Endothelial cell of umbilical vein (primary cell): ENCODE measurements at regions not wholly inside any gene's neighbourhood (a gene's known extent, or its start where the extent isn't known, plus 50 kb on each side); places are given as distances from the start of the nearest gene placed in this dataset.
"Not testable (repeated sequence)": the region's sequence is repeated elsewhere in the genome, so short reads cannot be mapped to it uniquely, and the experiment has no call there.

Source experiments
- BruUV-seq: library from RNA; stranded (reverse); fragments of 400-500 nt; replicated peaks from 2 replicates; lab custom pipeline; 2021; lab: Mats Ljungman, UMichigan
- CTCF ChIA-PET: fragments of 300-600, 350-600 bp; sonication (Branson Sonifier 250); formaldehyde crosslinking; loops from one replicate; lab custom pipeline; 2021; ENCODE audit warnings: antibody characterized with exemption, inconsistent platforms; lab: Charles Lee
- POLR2A ChIA-PET: fragments of 300-600, 350-600 bp; sonication (Branson Sonifier 250); formaldehyde crosslinking; loops from one replicate; lab custom pipeline; 2021; ENCODE audit warnings: antibody characterized with exemption, inconsistent platforms; lab: Charles Lee
- DNase-seq: peaks from one replicate; pipeline ENCODE4 v3.0.0-alpha.2; 2011; ENCODE audit warnings: low read depth, low spot score
- FAIRE-seq: peaks from 2 replicates; lab custom pipeline; 2011; peaks lifted over from hg19 to GRCh38; lab: Jason Lieb, UNC
- H2AFZ ChIP-seq: 2 replicates; pipeline ENCODE4 v1.6.0; 2012; ENCODE audit warnings: low read depth, low read length, control low read depth, inconsistent platforms
- H3K27ac ChIP-seq: 2 replicates; pipeline ENCODE4 v1.5.1; 2011; ENCODE audit warnings: low read depth, mild to moderate bottlenecking, control low read depth, low read length, moderate library complexity; ENCODE audit not compliant: insufficient read depth
- H3K27me3 ChIP-seq, 2 experiments: 2 replicates each; pipeline versions ENCODE4 v1.6.0 to v1.6.1; 2011; ENCODE audit warnings: low read length in 2 of 2, mixed read lengths in 1 of 2; ENCODE audit not compliant: control insufficient read depth in 2 of 2, insufficient read depth in 2 of 2
- H3K36me3 ChIP-seq, 2 experiments: 2 replicates in 1 of 2; 3 replicates in 1 of 2; pipeline ENCODE4 v1.5.1; 2011; ENCODE audit warnings: low read length in 2 of 2, mild to moderate bottlenecking in 1 of 2, moderate library complexity in 1 of 2; ENCODE audit not compliant: control insufficient read depth in 2 of 2, insufficient read depth in 2 of 2; ENCODE audit errors: extremely low read depth in 1 of 2
- H3K4me1 ChIP-seq: 3 replicates; pipeline ENCODE4 v1.5.1; 2011; ENCODE audit warnings: mild to moderate bottlenecking, low read length; ENCODE audit not compliant: control insufficient read depth, insufficient read depth; ENCODE audit errors: extremely low read depth
- H3K4me2 ChIP-seq: 2 replicates; pipeline ENCODE4 v1.6.1; 2011; ENCODE audit warnings: low read length, control low read depth, mixed read lengths; ENCODE audit not compliant: insufficient read depth
- H3K4me3 ChIP-seq, 3 experiments: fragments of 200-600 bp in 1 of 3; sonication (generic), shearing (Covaris generic) in 1 of 3; replicated peaks in 1 of 3; 2 replicates each; pipeline ENCODE4 v1.5.1; 2011 to 2016; ENCODE audit warnings: control low read depth in 3 of 3, low read length in 3 of 3, mild to moderate bottlenecking in 2 of 3, inconsistent platforms in 1 of 3, low read depth in 1 of 3, moderate library complexity in 1 of 3; ENCODE audit not compliant: insufficient read depth in 1 of 3
- H3K79me2 ChIP-seq: 2 replicates; pipeline ENCODE4 v1.6.0; 2012; ENCODE audit warnings: low read length, inconsistent platforms; ENCODE audit not compliant: control insufficient read depth, insufficient read depth
- H3K9ac ChIP-seq: replicated peaks from 2 replicates; pipeline ENCODE3; 2011; ENCODE audit warnings: low read length, control low read depth; ENCODE audit not compliant: insufficient read depth; ENCODE audit errors: extremely low read depth
- H3K9me1 ChIP-seq: replicated peaks from 3 replicates; pipeline ENCODE4 v1.6.0; 2011; ENCODE audit warnings: mild to moderate bottlenecking, low read length; ENCODE audit not compliant: control insufficient read depth, insufficient read depth; ENCODE audit errors: extremely low read depth
- H3K9me3 ChIP-seq: replicated peaks from 2 replicates; pipeline ENCODE4 v1.5.1; 2012; ENCODE audit warnings: low read length, inconsistent platforms; ENCODE audit not compliant: control insufficient read depth, insufficient read depth
- H4K20me1 ChIP-seq: replicated peaks from 2 replicates; pipeline ENCODE3; 2011; ENCODE audit warnings: mild to moderate bottlenecking, low read length; ENCODE audit not compliant: control insufficient read depth, insufficient read depth; ENCODE audit errors: extremely low read depth
- EZH2 ChIP-seq: IDR thresholded peaks from 2 replicates; pipeline ENCODE4 v1.6.1; 2012; ENCODE audit warnings: borderline replicate concordance, low read depth, mild to moderate bottlenecking, moderate library complexity, low read length, inconsistent platforms; ENCODE audit not compliant: severe bottlenecking
- FOS ChIP-seq: IDR thresholded peaks from 2 replicates; pipeline ENCODE4 v1.6.1; 2011; ENCODE audit warnings: mild to moderate bottlenecking, low read length, moderate library complexity, borderline replicate concordance; ENCODE audit not compliant: insufficient read depth
- JUN ChIP-seq: IDR thresholded peaks from 2 replicates; pipeline ENCODE4 v1.6.1; 2011; ENCODE audit warnings: borderline replicate concordance, low read depth; ENCODE audit not compliant: insufficient read length, insufficient read depth
- POLR2A ChIP-seq: IDR thresholded peaks from 2 replicates; pipeline ENCODE4 v1.6.1; 2012; ENCODE audit warnings: low read depth, mild to moderate bottlenecking, control low read depth, low read length
- dilution Hi-C: fragments of 300-500 bp; cut with MboI; formaldehyde crosslinking; loops from one replicate; pipeline ENCODE4 v1.15.0; 2019; ENCODE audit warnings: low sequenced_read_pairs; ENCODE audit not compliant: extremely low pct_ligation_motif_present
- intact Hi-C: fragments of 100-400 bp; cut with micrococcal nuclease; formaldehyde crosslinking; loops from one replicate; pipeline ENCODE4 v1.10.0; 2022
- TF ChIP-seq, protein P1 (sequence below): IDR thresholded peaks from 2 replicates; pipeline ENCODE4 v1.6.1; 2011; ENCODE audit not compliant: insufficient read depth, insufficient read length

DNA sequence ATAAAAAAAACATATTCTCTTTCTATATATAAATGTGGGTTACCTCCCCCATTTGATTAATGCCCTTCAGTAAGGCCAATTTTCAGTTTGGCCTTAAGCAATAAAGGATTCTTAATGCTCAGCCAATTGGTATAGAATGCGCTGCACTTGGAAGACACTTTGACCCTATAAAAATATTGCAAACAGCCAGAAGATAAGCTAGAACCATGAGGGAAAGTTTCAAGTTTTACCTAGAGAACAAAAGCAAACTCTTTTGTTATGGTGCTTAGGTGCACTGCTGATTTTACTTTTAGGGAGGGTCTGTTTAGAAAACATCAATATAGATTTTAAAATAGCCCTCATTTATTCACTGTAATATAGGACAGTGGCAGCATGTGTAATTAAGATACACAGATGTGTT is 251.6 kb upstream of the SLC16A7 start:
- no peaks in the 10 kb centered on the region for H4K20me1 ChIP-seq
- BruUV-seq: no TSS peak
- H3K27ac ChIP-seq: no peak overlapping the region
- no peaks in the 10 kb centered on the region for H3K9me1 ChIP-seq
- no peaks in the 10 kb centered on the region for H3K4me1 ChIP-seq
- H3K79me2 ChIP-seq: no peaks in the 10 kb centered on the region
- ChIA-PET CTCF (no interaction called here), POLR2A (no interaction called here)
- H2AFZ ChIP-seq: no peak overlapping the region
- DNase-seq (no peak), FAIRE-seq (no peak)
- dilution Hi-C loops: no loop called here
- H3K4me3 ChIP-seq: no peak overlapping the region
- TF ChIP-seq EZH2: no peak
- TF ChIP-seq POLR2A: no peak
- no peak for TF ChIP-seq FOS
- TF ChIP-seq JUN: no peak
- no peaks in the 10 kb centered on the region for H3K27me3 ChIP-seq
- no peaks in the 10 kb centered on the region for H3K36me3 ChIP-seq
- no peaks in the 10 kb centered on the region for H3K9me3 ChIP-seq
- intact Hi-C loops: no loop called here
- H3K9ac ChIP-seq: no peak overlapping the region
- no peak overlapping the region for H3K4me2 ChIP-seq

DNA sequence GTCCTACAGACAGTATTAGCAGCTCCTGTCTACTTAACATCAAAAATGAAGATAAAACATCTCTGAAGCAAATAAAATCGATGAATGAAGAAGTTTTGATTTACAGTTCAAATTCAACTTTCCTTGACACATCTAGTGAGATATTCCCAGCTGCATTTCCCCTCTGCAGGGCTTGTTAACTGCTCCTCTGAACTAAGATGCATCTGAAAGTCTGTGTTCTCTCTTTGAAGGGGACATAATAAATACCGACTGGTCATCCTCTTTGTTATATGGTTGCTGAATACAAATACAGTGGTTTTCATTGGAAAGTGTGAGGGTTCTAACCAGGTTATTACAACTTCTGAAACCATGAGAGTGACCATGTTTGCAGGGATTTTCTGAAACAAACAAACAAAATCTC is 266.4 kb upstream of the SLC16A7 start:
- no peak for DNase-seq
- dilution Hi-C loops: no loop called here
- no peak overlapping the region for H3K9ac ChIP-seq
- no peak overlapping the region for H2AFZ ChIP-seq
- no peak for FAIRE-seq
- TF ChIP-seq, protein P1, sequence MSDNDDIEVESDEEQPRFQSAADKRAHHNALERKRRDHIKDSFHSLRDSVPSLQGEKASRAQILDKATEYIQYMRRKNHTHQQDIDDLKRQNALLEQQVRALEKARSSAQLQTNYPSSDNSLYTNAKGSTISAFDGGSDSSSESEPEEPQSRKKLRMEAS: no peak
- no peak for TF ChIP-seq EZH2
- H3K9me3 ChIP-seq: no peaks in the 10 kb centered on the region
- no peaks in the 10 kb centered on the region for H3K79me2 ChIP-seq
- H4K20me1 ChIP-seq: no peaks in the 10 kb centered on the region
- H3K9me1 ChIP-seq: no peaks in the 10 kb centered on the region
- H3K4me2 ChIP-seq: no peak overlapping the region
- H3K36me3 ChIP-seq: no peaks in the 10 kb centered on the region
- intact Hi-C loops: no loop called here
- no TSS peak for BruUV-seq
- H3K4me1 ChIP-seq: no peaks in the 10 kb centered on the region
- no peaks in the 10 kb centered on the region for H3K27me3 ChIP-seq
- ChIA-PET CTCF (no interaction called here), POLR2A (no interaction called here)
- H3K27ac ChIP-seq: no peak overlapping the region
- no peak overlapping the region for H3K4me3 ChIP-seq

DNA sequence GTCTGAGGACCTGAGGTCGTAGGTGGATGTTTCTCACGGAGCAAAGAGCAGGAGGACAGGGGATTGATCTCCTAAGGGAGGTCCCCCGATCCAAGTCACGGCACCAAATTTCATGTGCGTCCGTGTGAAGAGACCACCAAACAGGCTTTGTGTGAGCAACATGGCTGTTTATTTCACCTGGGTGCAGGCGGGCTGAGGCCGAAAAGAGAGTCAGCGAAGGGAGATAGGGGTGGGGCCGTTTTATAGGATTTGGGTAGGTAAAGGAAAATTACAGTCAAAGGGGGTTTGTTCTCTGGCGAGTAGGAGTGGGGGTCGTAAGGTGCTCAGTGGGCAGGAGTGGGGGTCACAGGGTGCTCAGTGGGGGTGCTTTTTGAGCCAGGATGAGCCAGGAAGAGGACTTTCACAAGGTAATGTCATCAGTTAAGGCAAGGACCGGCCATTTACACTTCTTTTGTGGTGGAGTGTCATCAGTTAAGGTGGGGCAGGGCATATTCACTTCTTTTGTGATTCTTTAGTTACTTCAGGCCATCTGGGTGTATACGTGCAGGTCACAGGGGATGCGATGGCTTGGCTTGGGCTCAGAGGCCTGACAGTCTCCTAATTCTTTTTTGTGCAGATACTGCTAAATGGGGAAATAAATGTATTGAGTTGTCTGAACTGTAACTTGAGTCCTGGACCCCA is 267.3 kb upstream of the SLC16A7 start:
- H3K27me3 ChIP-seq, FAIRE-seq, H3K9me3 ChIP-seq, H3K9ac ChIP-seq, POLR2A ChIA-PET, H3K36me3 ChIP-seq, H3K79me2 ChIP-seq, CTCF ChIA-PET, H4K20me1 ChIP-seq, H3K9me1 ChIP-seq, H3K4me2 ChIP-seq, BruUV-seq, DNase-seq, H3K4me3 ChIP-seq, H3K4me1 ChIP-seq, H2AFZ ChIP-seq, intact Hi-C loops, dilution Hi-C loops, H3K27ac ChIP-seq: not testable (repeated sequence)
